Common myeloid progenitor, CD34-positive (primary cell): ENCODE measurements at regions not wholly inside any gene's neighbourhood (a gene's known extent, or its start where the extent isn't known, plus 50 kb on each side); places are given as distances from the start of the nearest gene placed in this dataset.

ENCODE experiments used
- CTCF ChIA-PET: fragments of 350-600 bp; sonication (Branson Sonifier 250); formaldehyde crosslinking; loops from one replicate; lab custom pipeline; 2021; ENCODE audit warnings: antibody characterized with exemption; lab: Charles Lee
- POLR2A ChIA-PET: fragments of 350-600 bp; sonication (Branson Sonifier 250); formaldehyde crosslinking; loops from one replicate; lab custom pipeline; 2021; ENCODE audit warnings: antibody characterized with exemption; lab: Charles Lee
- DNase-seq, 3 donors: peaks; one replicate each; pipeline versions ENCODE4 v3.0.0 to v3.0.0-alpha.2; 2013
- H3K27ac ChIP-seq, 2 experiments: 1 replicate in 1 of 2; 2 replicates in 1 of 2; pipeline ENCODE4 v1.7.0; 2013; ENCODE audit warnings: inconsistent platforms in 2 of 2, low read length in 2 of 2, mild to moderate bottlenecking in 2 of 2, low read depth in 1 of 2, moderate library complexity in 1 of 2; ENCODE audit not compliant: severe bottlenecking in 2 of 2, insufficient read depth in 1 of 2, poor library complexity in 1 of 2
- H3K27me3 ChIP-seq, 5 experiments: replicated peaks in 2 of 5; 1 replicate in 3 of 5; 2 replicates in 2 of 5; pipeline versions ENCODE4 v1.6.1 to v1.7.0; 2013; ENCODE audit warnings: low read length in 4 of 5, mild to moderate bottlenecking in 2 of 5, moderate library complexity in 2 of 5, inconsistent platforms in 1 of 5; ENCODE audit not compliant: insufficient read depth in 5 of 5, control insufficient read depth in 4 of 5
- H3K36me3 ChIP-seq, 4 experiments: 1 replicate in 2 of 4; 2 replicates in 2 of 4; pipeline versions ENCODE4 v1.6.1 to v1.7.0; 2013; ENCODE audit warnings: low read length in 3 of 4, control low read depth in 1 of 4, mild to moderate bottlenecking in 1 of 4; ENCODE audit not compliant: control insufficient read depth in 4 of 4, insufficient read depth in 4 of 4
- H3K4me1 ChIP-seq, 4 experiments: 1 replicate in 3 of 4; 2 replicates in 1 of 4; pipeline versions ENCODE4 v1.6.1 to v1.7.1; 2013; ENCODE audit warnings: low read length in 3 of 4, mild to moderate bottlenecking in 3 of 4, control low read depth in 1 of 4, inconsistent platforms in 1 of 4, moderate library complexity in 1 of 4; ENCODE audit not compliant: control insufficient read depth in 4 of 4, insufficient read depth in 4 of 4; ENCODE audit errors: control extremely low read depth in 1 of 4
- H3K4me3 ChIP-seq, 7 experiments: 1 replicate in 4 of 7; 2 replicates in 3 of 7; pipeline versions ENCODE4 v1.5.1 to v1.7.0; 2013; ENCODE audit warnings: mild to moderate bottlenecking in 7 of 7, low read length in 6 of 7, moderate library complexity in 6 of 7, inconsistent platforms in 2 of 7, low read depth in 2 of 7, control low read depth in 1 of 7; ENCODE audit not compliant: insufficient read depth in 4 of 7, control insufficient read depth in 1 of 7; ENCODE audit errors: extremely low read depth in 1 of 7
- H3K9me3 ChIP-seq, 5 experiments: 1 replicate in 4 of 5; 2 replicates in 1 of 5; pipeline versions ENCODE4 v1.6.1 to v1.7.1; 2013; ENCODE audit warnings: low read length in 4 of 5, mild to moderate bottlenecking in 2 of 5, inconsistent platforms in 1 of 5, low read depth in 1 of 5, moderate library complexity in 1 of 5; ENCODE audit not compliant: control insufficient read depth in 4 of 5, insufficient read depth in 2 of 5; ENCODE audit errors: control extremely low read depth in 1 of 5
- WGBS: methylation state at CpG from one replicate; pipeline ENCODE4 v1.1.5; 2013; ENCODE audit not compliant: insufficient coverage; 5-methylcytosine and 5-hydroxymethylcytosine counted together

DNA sequence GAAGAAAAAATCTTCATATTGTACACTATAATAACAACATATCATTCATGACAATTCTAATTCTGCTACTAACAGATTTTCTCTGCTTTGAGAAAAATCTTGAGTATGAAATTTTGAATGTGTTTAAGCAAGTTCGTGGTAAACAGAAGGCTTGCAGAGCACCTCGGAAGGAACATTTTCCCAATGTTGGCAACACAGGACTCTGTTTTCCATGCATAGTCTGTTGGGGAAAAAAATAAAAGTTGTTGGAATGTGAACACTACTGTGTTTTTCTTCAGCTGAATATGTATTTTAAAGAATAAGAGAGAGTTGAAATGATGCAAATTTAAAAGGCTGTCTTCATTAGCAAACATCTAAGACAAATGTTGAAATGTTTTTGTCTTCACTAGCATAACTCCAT is 54.7 kb upstream of the ANXA10 start:
- H3K4me3 ChIP-seq = no peak overlapping the region
- CTCF ChIA-PET = no interaction called here
- H3K27ac ChIP-seq = no peak overlapping the region
- 100% methylated on average over 2 of the region's 2 CpGs for WGBS
- DNase-seq = no peak
- no peaks in the 10 kb centered on the region for H3K9me3 ChIP-seq
- H3K36me3 ChIP-seq = no peaks in the 10 kb centered on the region
- no peaks in the 10 kb centered on the region for H3K27me3 ChIP-seq
- POLR2A ChIA-PET = no interaction called here
- H3K4me1 ChIP-seq = no peaks in the 10 kb centered on the region

- CTCF ChIA-PET = no interaction called here
These were observed 52.7 kb upstream of the ANXA10 start for GRCh38 chr4:168039593-168039992.

More at GRCh38 chr4:168039593-168039992, 52.7 kb upstream of the ANXA10 start:
- WGBS = 100% methylated on average over 1 of the region's 1 CpG
- H3K27me3 ChIP-seq = no peaks in the 10 kb centered on the region
- no peaks in the 10 kb centered on the region for H3K9me3 ChIP-seq
- no peak overlapping the region for H3K4me3 ChIP-seq
- H3K4me1 ChIP-seq = no peaks in the 10 kb centered on the region
- DNase-seq = no peak
- POLR2A ChIA-PET = no interaction called here
- no peaks in the 10 kb centered on the region for H3K36me3 ChIP-seq
- H3K27ac ChIP-seq = no peak overlapping the region
